Fibroblast of lung (primary cell): ENCODE measurements at regions not wholly inside any gene's neighbourhood (a gene's known extent, or its start where the extent isn't known, plus 50 kb on each side); places are given as distances from the start of the nearest gene placed in this dataset.

Experiments used
- DNase-seq, 2 donors: peaks; one replicate each; pipeline versions ENCODE4 v3.0.0 to v3.0.0-alpha.2; 2010; ENCODE audit warnings: low read depth in 2 of 2
- H2AFZ ChIP-seq: 2 replicates; pipeline ENCODE4 v1.5.1; 2012; ENCODE audit warnings: low read length, control low read depth, inconsistent platforms
- H3K27ac ChIP-seq: 2 replicates; pipeline ENCODE4 v1.5.1; 2011; ENCODE audit warnings: low read length, control low read depth; ENCODE audit not compliant: insufficient read depth
- H3K27me3 ChIP-seq: 2 replicates; pipeline ENCODE4 v1.5.1; 2011; ENCODE audit warnings: mild to moderate bottlenecking, low read length; ENCODE audit not compliant: control insufficient read depth, insufficient read depth
- H3K36me3 ChIP-seq: 2 replicates; pipeline ENCODE4 v1.5.1; 2011; ENCODE audit warnings: low read length; ENCODE audit not compliant: control insufficient read depth, insufficient read depth
- H3K4me1 ChIP-seq: 2 replicates; pipeline ENCODE4 v1.5.1; 2011; ENCODE audit warnings: low read length; ENCODE audit not compliant: control insufficient read depth, insufficient read depth; ENCODE audit errors: extremely low read depth
- H3K4me2 ChIP-seq: 2 replicates; pipeline ENCODE4 v1.5.1; 2011; ENCODE audit warnings: low read length, control low read depth; ENCODE audit not compliant: insufficient read depth; ENCODE audit errors: extremely low read depth
- H3K4me3 ChIP-seq, 4 experiments: fragments of 200-600 bp in 1 of 4; sonication (generic) in 1 of 4; replicated peaks in 1 of 4; 2 replicates each; pipeline ENCODE4 v1.5.1; 2011 to 2016; ENCODE audit warnings: low read length in 4 of 4, low read depth in 3 of 4, mild to moderate bottlenecking in 3 of 4, control low read depth in 2 of 4, inconsistent platforms in 1 of 4, mixed read lengths in 1 of 4; ENCODE audit not compliant: insufficient read depth in 1 of 4; ENCODE audit errors: control extremely low read depth in 1 of 4
- H3K79me2 ChIP-seq: 2 replicates; pipeline ENCODE4 v1.5.1; 2012; ENCODE audit warnings: mild to moderate bottlenecking, low read length, inconsistent platforms; ENCODE audit not compliant: control insufficient read depth, insufficient read depth
- H3K9ac ChIP-seq: 2 replicates; pipeline ENCODE4 v1.5.1; 2011; ENCODE audit warnings: mild to moderate bottlenecking, low read length, control low read depth; ENCODE audit not compliant: insufficient read depth
- H3K9me3 ChIP-seq: 2 replicates; pipeline ENCODE4 v1.5.1; 2012; ENCODE audit warnings: low read depth, low read length; ENCODE audit not compliant: control insufficient read depth, insufficient read depth
- H4K20me1 ChIP-seq: 2 replicates; pipeline ENCODE4 v1.5.1; 2011; ENCODE audit warnings: low read length; ENCODE audit not compliant: control insufficient read depth, insufficient read depth; ENCODE audit errors: extremely low read depth
- EZH2 ChIP-seq: IDR thresholded peaks from 2 replicates; pipeline ENCODE4 v1.5.1; 2012; ENCODE audit warnings: low read length, control low read depth, mild to moderate bottlenecking; ENCODE audit errors: missing control alignments
- TF ChIP-seq, protein P1 (sequence below), 2 donors: IDR thresholded peaks in 1 of 2; conservative IDR thresholded peaks in 1 of 2; 1 replicate in 1 of 2; 2 replicates in 1 of 2; pipeline ENCODE4 v1.5.1; 2011 to 2012; ENCODE audit warnings: low read length in 2 of 2, control low read depth in 1 of 2, inconsistent platforms in 1 of 2, low read depth in 1 of 2, mild to moderate bottlenecking in 1 of 2

DNA sequence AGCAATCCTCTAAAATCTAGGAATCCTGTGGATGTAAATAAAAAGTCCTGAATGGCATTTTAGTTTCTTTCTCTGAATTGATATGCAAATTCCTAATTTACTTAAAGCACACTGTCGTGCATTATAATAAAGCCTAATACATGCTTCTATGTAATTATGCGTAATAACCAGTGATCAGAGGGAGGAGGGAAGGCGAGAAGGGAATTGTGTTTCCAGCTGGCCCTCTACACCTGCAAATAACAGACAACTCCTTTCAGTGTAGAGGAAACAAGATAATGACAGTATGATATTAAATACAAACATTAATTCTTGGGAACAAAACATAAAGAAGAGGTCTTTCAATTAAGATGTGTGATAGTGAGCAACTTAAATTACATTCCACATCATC lies 419.6 kb upstream of the LCORL start:
- DNase-seq, result no peak
- Histone ChIP-seq H3K27ac (no peak overlapping the region), H3K36me3 (no peaks in the 10 kb centered on the region), H3K4me3 (no peak overlapping the region), H3K4me1 (no peaks in the 10 kb centered on the region), H3K9ac (no peak overlapping the region), H3K4me2 (no peak overlapping the region), H3K79me2 (no peaks in the 10 kb centered on the region), H3K9me3 (no peaks in the 10 kb centered on the region), H4K20me1 (no peaks in the 10 kb centered on the region), H2AFZ (no peak overlapping the region), H3K27me3 (no peaks in the 10 kb centered on the region)
- TF ChIP-seq, protein P1, sequence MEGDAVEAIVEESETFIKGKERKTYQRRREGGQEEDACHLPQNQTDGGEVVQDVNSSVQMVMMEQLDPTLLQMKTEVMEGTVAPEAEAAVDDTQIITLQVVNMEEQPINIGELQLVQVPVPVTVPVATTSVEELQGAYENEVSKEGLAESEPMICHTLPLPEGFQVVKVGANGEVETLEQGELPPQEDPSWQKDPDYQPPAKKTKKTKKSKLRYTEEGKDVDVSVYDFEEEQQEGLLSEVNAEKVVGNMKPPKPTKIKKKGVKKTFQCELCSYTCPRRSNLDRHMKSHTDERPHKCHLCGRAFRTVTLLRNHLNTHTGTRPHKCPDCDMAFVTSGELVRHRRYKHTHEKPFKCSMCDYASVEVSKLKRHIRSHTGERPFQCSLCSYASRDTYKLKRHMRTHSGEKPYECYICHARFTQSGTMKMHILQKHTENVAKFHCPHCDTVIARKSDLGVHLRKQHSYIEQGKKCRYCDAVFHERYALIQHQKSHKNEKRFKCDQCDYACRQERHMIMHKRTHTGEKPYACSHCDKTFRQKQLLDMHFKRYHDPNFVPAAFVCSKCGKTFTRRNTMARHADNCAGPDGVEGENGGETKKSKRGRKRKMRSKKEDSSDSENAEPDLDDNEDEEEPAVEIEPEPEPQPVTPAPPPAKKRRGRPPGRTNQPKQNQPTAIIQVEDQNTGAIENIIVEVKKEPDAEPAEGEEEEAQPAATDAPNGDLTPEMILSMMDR (conservative IDR thresholded peaks at IDR 0.05 in 1 of 2, IDR thresholded peaks at IDR 0.05 in 1 of 2; ENCODE audit: low read depth in 1 of 2, low read length in 2 of 2), result no peak
- TF ChIP-seq EZH2, result no peak

DNA sequence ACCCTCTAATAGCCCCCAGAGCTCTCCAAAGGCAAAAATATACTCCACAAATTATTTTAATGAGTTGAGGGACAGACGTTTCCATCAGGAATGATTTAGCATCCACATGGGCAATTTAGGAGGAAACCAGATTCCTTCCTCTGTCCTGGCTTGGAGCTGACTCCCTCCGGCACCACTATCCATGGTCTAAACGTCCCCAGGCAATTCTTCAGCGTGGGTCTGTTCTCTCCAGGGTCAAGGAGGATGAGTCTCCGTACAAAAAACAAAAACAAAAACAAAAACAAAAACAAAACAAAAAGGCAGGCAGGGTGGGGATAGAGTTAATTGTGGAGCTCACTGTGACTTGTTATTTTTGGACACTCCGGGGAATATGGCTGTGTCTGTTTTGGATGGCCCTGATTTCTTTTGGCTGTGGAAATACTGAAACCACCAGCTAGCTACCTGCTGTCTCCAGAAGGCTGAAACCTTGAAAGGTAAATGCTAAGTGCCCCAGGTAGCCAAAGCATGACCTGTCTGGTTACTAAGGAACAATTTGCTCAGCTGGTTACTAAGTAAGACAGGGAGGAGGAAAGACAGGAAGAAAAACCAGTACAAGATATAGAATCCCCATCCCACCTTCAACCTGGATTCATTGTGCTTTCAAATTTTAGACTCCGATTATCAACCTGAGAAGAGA lies 419.1 kb upstream of the LCORL start:
- Histone ChIP-seq H3K79me2 (no peaks in the 10 kb centered on the region), H3K4me1 (no peaks in the 10 kb centered on the region), H3K36me3 (no peaks in the 10 kb centered on the region), H3K27ac (no peak overlapping the region), H3K9me3 (no peaks in the 10 kb centered on the region), H2AFZ (no peak overlapping the region), H3K27me3 (no peaks in the 10 kb centered on the region), H3K4me3 (no peak overlapping the region), H4K20me1 (no peaks in the 10 kb centered on the region), H3K9ac (no peak overlapping the region), H3K4me2 (no peak overlapping the region)
- TF ChIP-seq, protein P1 (conservative IDR thresholded peaks at IDR 0.05 in 1 of 2, IDR thresholded peaks at IDR 0.05 in 1 of 2; ENCODE audit: low read depth in 1 of 2, low read length in 2 of 2), result no peak
- no peak for TF ChIP-seq EZH2
- DNase-seq, result no peak

DNA sequence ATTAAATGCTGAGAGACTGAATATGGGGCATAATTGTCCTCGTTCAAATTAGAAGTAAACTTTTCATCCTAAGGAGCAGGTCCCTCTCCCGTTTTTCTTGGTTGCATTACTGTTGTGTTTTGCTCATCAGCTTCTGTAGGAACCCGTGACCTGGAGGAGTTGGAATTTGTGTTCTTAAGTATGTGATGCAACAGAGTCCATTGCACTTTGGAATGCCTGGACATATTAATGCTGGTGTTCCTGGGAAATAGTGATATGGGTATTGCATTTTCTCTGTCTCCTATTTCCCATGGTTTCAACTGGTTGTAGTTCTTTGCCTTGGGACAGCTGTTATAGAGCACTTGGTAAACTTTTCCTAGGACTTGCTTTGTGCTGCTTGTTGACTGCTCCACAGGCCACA lies 417.8 kb upstream of the LCORL start:
- Histone ChIP-seq H3K27me3 (no peaks in the 10 kb centered on the region), H3K36me3 (no peaks in the 10 kb centered on the region), H3K9me3 (no peaks in the 10 kb centered on the region), H3K27ac (no peak overlapping the region), H3K4me2 (no peak overlapping the region), H4K20me1 (no peaks in the 10 kb centered on the region), H2AFZ (no peak overlapping the region), H3K79me2 (no peaks in the 10 kb centered on the region), H3K4me3 (no peak overlapping the region), H3K4me1 (no peaks in the 10 kb centered on the region), H3K9ac (no peak overlapping the region)
- TF ChIP-seq EZH2, result no peak
- TF ChIP-seq, protein P1 (conservative IDR thresholded peaks at IDR 0.05 in 1 of 2, IDR thresholded peaks at IDR 0.05 in 1 of 2; ENCODE audit: low read depth in 1 of 2, low read length in 2 of 2), result no peak
- DNase-seq, result no peak
